ENCODE measurements at regions not wholly inside any gene's neighbourhood (a gene's known extent, or its start where the extent isn't known, plus 50 kb on each side); places are given as distances from the start of the nearest gene placed in this dataset.

DNA sequence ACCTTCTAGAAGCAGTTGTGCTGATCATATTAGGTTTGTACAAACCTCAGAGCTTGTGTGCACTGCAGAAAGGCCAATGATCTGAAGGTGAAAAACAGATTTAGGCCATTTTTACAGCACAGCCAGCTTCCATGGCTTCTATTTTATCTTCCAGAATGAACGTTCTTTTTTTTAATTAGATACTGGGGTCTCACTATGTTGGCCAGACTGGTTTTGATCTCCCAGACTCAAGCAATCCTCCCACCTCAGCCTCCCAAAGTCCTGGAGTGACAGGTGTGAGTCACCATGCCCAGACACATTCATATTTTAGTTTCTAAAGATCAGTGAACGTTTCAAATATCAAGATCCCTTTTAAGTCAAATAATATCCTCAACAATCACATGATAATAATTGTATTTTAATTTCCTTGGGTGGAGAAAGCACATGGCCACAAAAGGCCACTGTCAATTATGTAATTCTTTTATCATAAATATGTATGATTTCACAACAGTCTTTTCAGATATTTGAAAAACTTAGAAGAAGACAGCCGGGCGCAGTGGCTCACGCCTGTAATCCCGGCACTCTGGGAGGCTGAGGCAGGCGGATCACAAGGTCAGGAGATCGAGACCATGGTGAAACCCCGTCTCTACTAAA is 326.7 kb upstream of the JARID2 start:
- H3K4me1 Mint-ChIP-seq: peaks cover 36 to 38% of the 10 kb centered on the region in 2 experiments
- no peak for DNase-seq

More for the DNA sequence above, 326.7 kb upstream of the JARID2 start:
- H2AFZ ChIP-seq (ENCODE audit: low read length): no peak overlapping the region
- no peaks in the 10 kb centered on the region; a peak in 1 of 5 replicates for H3K9me3 Mint-ChIP-seq
- no peaks in the 10 kb centered on the region for H3K23me2 ChIP-seq (ENCODE audit: insufficient read length, low read depth, low read length, poor library complexity, severe bottlenecking)
- no peak overlapping the region for H2BK12ac ChIP-seq (ENCODE audit: insufficient read length, low read depth, low read length)
- no peaks in the 10 kb centered on the region for H3K79me1 ChIP-seq (ENCODE audit: insufficient read depth, low read depth, low read length, poor library complexity, severe bottlenecking)
- no peak overlapping the region for H3K14ac ChIP-seq (ENCODE audit: insufficient read depth, low read length)
- no CpG with 5 or more reads among the region's 9 CpGs for WGBS (ENCODE audit: extremely low coverage, insufficient read length, low lambda C conversion rate)
- no peak overlapping the region for H3K23ac ChIP-seq (ENCODE audit: insufficient read length, low read depth, low read length)
- H3K27me3 Mint-ChIP-seq (ENCODE audit: low read depth): no peaks in the 10 kb centered on the region
- H4K8ac ChIP-seq (replicated peaks; ENCODE audit: insufficient read length, low read depth, low read length): no peak overlapping the region
- no peak overlapping the region for H2AK5ac ChIP-seq (ENCODE audit: insufficient read length, low read length)
- H3K18ac ChIP-seq (ENCODE audit: insufficient read length, low read depth, low read length): no peak overlapping the region
- H3K4ac ChIP-seq (ENCODE audit: low read depth, low read length): no peak overlapping the region
- H2BK120ac ChIP-seq (ENCODE audit: low read depth, low read length, poor library complexity, severe bottlenecking): no peak overlapping the region
- H3K4me3 Mint-ChIP-seq: no peak overlapping the region
- H3K9me3 ChIP-seq (ENCODE audit: control insufficient read depth, low read depth, low read length): no peaks in the 10 kb centered on the region
- peaks cover 8% of the 10 kb centered on the region; the same call in 1 of the 2 replicates for H3K4me1 ChIP-seq (ENCODE audit: insufficient read depth, low read length)
- no peak overlapping the region for H2BK20ac ChIP-seq (ENCODE audit: low read depth, low read length, poor library complexity, severe bottlenecking)
- H3K56ac ChIP-seq (ENCODE audit: insufficient read length, low read depth, low read length): no peak overlapping the region
- H3K27ac ChIP-seq (ENCODE audit: insufficient read length, low read depth, low read length): no peak overlapping the region
- H3K9ac ChIP-seq (ENCODE audit: extremely low read depth, insufficient read length, low read length): no peak overlapping the region
- no peaks in the 10 kb centered on the region for H3K27me3 ChIP-seq (ENCODE audit: insufficient read depth, low read length)
- no peak overlapping the region for H3T11ph ChIP-seq (ENCODE audit: low read length)
- H3K4me2 ChIP-seq (ENCODE audit: insufficient read depth, insufficient read length, low read length): no peak overlapping the region
- H2BK15ac ChIP-seq (ENCODE audit: low read depth, low read length): no peak overlapping the region
- peaks cover 3 to 7% (median 5%) of the 10 kb centered on the region in 3 experiments; a peak in 3 of 7 replicates for H3K36me3 Mint-ChIP-seq (ENCODE audit: insufficient read depth in 1 of 3, low read depth in 3 of 3)
- H4K20me1 ChIP-seq (ENCODE audit: control insufficient read depth, insufficient read depth, insufficient read length): no peaks in the 10 kb centered on the region
- no peak overlapping the region for H2BK5ac ChIP-seq (ENCODE audit: insufficient read length, low read length)
- no peaks in the 10 kb centered on the region; the same call in 1 of the 2 replicates for H3K79me2 ChIP-seq (ENCODE audit: insufficient read depth, low read length)
- TF ChIP-seq, protein P1, sequence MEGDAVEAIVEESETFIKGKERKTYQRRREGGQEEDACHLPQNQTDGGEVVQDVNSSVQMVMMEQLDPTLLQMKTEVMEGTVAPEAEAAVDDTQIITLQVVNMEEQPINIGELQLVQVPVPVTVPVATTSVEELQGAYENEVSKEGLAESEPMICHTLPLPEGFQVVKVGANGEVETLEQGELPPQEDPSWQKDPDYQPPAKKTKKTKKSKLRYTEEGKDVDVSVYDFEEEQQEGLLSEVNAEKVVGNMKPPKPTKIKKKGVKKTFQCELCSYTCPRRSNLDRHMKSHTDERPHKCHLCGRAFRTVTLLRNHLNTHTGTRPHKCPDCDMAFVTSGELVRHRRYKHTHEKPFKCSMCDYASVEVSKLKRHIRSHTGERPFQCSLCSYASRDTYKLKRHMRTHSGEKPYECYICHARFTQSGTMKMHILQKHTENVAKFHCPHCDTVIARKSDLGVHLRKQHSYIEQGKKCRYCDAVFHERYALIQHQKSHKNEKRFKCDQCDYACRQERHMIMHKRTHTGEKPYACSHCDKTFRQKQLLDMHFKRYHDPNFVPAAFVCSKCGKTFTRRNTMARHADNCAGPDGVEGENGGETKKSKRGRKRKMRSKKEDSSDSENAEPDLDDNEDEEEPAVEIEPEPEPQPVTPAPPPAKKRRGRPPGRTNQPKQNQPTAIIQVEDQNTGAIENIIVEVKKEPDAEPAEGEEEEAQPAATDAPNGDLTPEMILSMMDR (conservative IDR thresholded peaks at IDR 0.05): no peak
- no peak overlapping the region for H3K27ac Mint-ChIP-seq
- no peak overlapping the region for H4K5ac ChIP-seq (ENCODE audit: insufficient read length, low read depth, low read length)
- no peak overlapping the region for H4K91ac ChIP-seq (ENCODE audit: insufficient read length, low read depth, low read length)
